Ovary (tissue), 7 donors: ENCODE measurements at regions not wholly inside any gene's neighbourhood (a gene's known extent, or its start where the extent isn't known, plus 50 kb on each side); places are given as distances from the start of the nearest gene placed in this dataset.

Experiments
- DNase-seq, 5 donors: peaks; one replicate each; pipeline ENCODE4 v3.0.0-alpha.2; 2019 to 2020
- H3K27ac ChIP-seq, 2 donors: fragments of 200-600 bp; one replicate each; pipeline versions ENCODE4 v1.5.1 to v1.8.0; 2019 to 2022
- H3K27me3 ChIP-seq: fragments of 200-600 bp; one replicate; pipeline ENCODE4 v1.8.0; 2022
- H3K36me3 ChIP-seq: fragments of 200-600 bp; sonication (generic); one replicate; pipeline ENCODE4 v1.5.1; 2019
- H3K4me1 ChIP-seq: one replicate; pipeline ENCODE4 v1.8.1; 2013; ENCODE audit warnings: mild to moderate bottlenecking, moderate library complexity; ENCODE audit not compliant: insufficient read depth
- H3K4me3 ChIP-seq: fragments of 200-600 bp; sonication (generic); one replicate; pipeline ENCODE4 v1.5.1; 2017
- H3K9me3 ChIP-seq, 2 donors: fragments of 200-600 bp in 1 of 2; sonication (generic) in 1 of 2; one replicate each; pipeline versions ENCODE4 v1.5.1 to v1.8.1; 2013 to 2019; ENCODE audit warnings: mild to moderate bottlenecking in 1 of 2, moderate library complexity in 1 of 2
- CTCF ChIP-seq, 3 donors: fragments of 450-650 bp in 2 of 3; fragments of 200-600 bp in 1 of 3; IDR thresholded peaks; one replicate each; pipeline versions ENCODE4 v1.5.1 to v1.8.0; 2016 to 2022; ENCODE audit warnings: antibody characterized with exemption in 3 of 3, mild to moderate bottlenecking in 1 of 3
- EP300 ChIP-seq: sonication (generic); formaldehyde crosslinking; IDR thresholded peaks from one replicate; pipeline ENCODE4 v1.6.1; 2017; ENCODE audit warnings: antibody characterized with exemption
- POLR2A ChIP-seq: fragments of 450-650 bp; IDR thresholded peaks from one replicate; pipeline ENCODE4 v1.6.1; 2017; ENCODE audit warnings: antibody characterized with exemption, mild to moderate bottlenecking, moderate library complexity
- WGBS, 3 donors: extraction: QIAGEN DNeasy Blood & Tissue Kit in 1 of 3; methylation state at CpG; one replicate each; pipeline versions ENCODE4 v1.1.5 to v1.1.7; 2013 to 2017; 5-methylcytosine and 5-hydroxymethylcytosine counted together
- intact Hi-C, 4 donors: fragments of 100-400 bp; cut with DNase I; formaldehyde crosslinking; loops; one replicate each; pipeline versions ENCODE4 v1.11.0 to v1.15.1; 2022 to 2023
- donor health status: DM: no; HTN: no; CAD: no; lungs with moderate emphysema.
- donor health status: DM: no; HTN: no; CAD: no.
- donor health status: Bipolar disorder and iron deficiency.
- donor health status: DM: no; HTN: no; CAD: no.
- donor health status: DM: yes; HTN: yes; CAD: no.

GRCh38 chr6:168948002-168948401, 305.6 kb downstream of the THBS2 start:
- no peaks in the 10 kb centered on the region for H3K36me3 ChIP-seq
- TF ChIP-seq EP300 = no peak
- no peak for TF ChIP-seq POLR2A
- no peak for TF ChIP-seq CTCF (IDR thresholded peaks at IDR 0.05)
- H3K4me3 ChIP-seq = no peak overlapping the region
- no peak overlapping the region for H3K27ac ChIP-seq
- DNase-seq = no peak
- no peaks in the 10 kb centered on the region for H3K27me3 ChIP-seq
- intact Hi-C loops = no loop called here
- peaks cover 20% of the 10 kb centered on the region for H3K4me1 ChIP-seq
- no peaks in the 10 kb centered on the region for H3K9me3 ChIP-seq
- WGBS, 3 donors = 78 to 95% (median 93%) methylated on average over 6 of the region's 6 CpGs

- Histone ChIP-seq H3K4me1 (peaks cover 30% of the 10 kb centered on the region), H3K9me3 (no peaks in the 10 kb centered on the region), H3K36me3 (no peaks in the 10 kb centered on the region), H3K27ac (no peak overlapping the region), H3K27me3 (no peaks in the 10 kb centered on the region), H3K4me3 (no peak overlapping the region)
- DNase-seq = no peak
- 65 to 75% (median 70%) methylated on average over 13 of the region's 13 CpGs for WGBS, 3 donors
- intact Hi-C loops = no loop called here
- TF ChIP-seq POLR2A = no peak
- no peak for TF ChIP-seq CTCF (IDR thresholded peaks at IDR 0.05)
- no peak for TF ChIP-seq EP300
These were observed 310.3 kb downstream of the THBS2 start for GRCh38 chr6:168943231-168943905.

GRCh38 chr6:168942646-168943045, 311.0 kb downstream of the THBS2 start:
- H3K36me3 ChIP-seq = no peaks in the 10 kb centered on the region
- H3K4me1 ChIP-seq = peaks cover 30% of the 10 kb centered on the region
- WGBS, 3 donors = 91 to 96% (median 93%) methylated on average over 11 to 13 of the region's 13 CpGs
- no peak for TF ChIP-seq POLR2A
- TF ChIP-seq EP300 = no peak
- TF ChIP-seq CTCF (IDR thresholded peaks at IDR 0.05) = no peak
- intact Hi-C loops = no loop called here
- no peaks in the 10 kb centered on the region for H3K9me3 ChIP-seq
- no peak for DNase-seq
- no peak overlapping the region for H3K27ac ChIP-seq
- no peaks in the 10 kb centered on the region for H3K27me3 ChIP-seq
- no peak overlapping the region for H3K4me3 ChIP-seq

- H3K27ac ChIP-seq = no peak overlapping the region
- H3K4me3 ChIP-seq = no peak overlapping the region
- peaks cover 33% of the 10 kb centered on the region for H3K4me1 ChIP-seq
- H3K9me3 ChIP-seq = no peaks in the 10 kb centered on the region
- no peaks in the 10 kb centered on the region for H3K27me3 ChIP-seq
- DNase-seq = peak in 2 of 5 donors; percentile 48 to 57
- intact Hi-C loops = no loop called here
- TF ChIP-seq EP300 (no peak), CTCF (IDR thresholded peaks at IDR 0.05) (no peak), POLR2A (no peak)
- no peaks in the 10 kb centered on the region for H3K36me3 ChIP-seq
- WGBS, 3 donors = 2 to 10% (median 7%) methylated on average over 2 of the region's 2 CpGs
These were observed 312.6 kb downstream of the THBS2 start for GRCh38 chr6:168941036-168941435.
